Testis (tissue), 2 donors: ENCODE measurements at regions not wholly inside any gene's neighbourhood (a gene's known extent, or its start where the extent isn't known, plus 50 kb on each side); places are given as distances from the start of the nearest gene placed in this dataset.

Experiments
- DNase-seq: peaks from one replicate; pipeline ENCODE4 v3.0.0-alpha.2; 2019
- H3K27ac ChIP-seq, 2 donors: fragments of 200-600 bp; sonication (generic); one replicate each; pipeline ENCODE4 v1.5.1; 2019
- H3K27me3 ChIP-seq: fragments of 200-600 bp; sonication (generic); one replicate; pipeline ENCODE4 v1.5.1; 2019
- H3K36me3 ChIP-seq: fragments of 200-600 bp; sonication (generic); one replicate; pipeline ENCODE4 v1.5.1; 2017; ENCODE audit warnings: low read depth; ENCODE audit errors: missing control alignments
- H3K4me1 ChIP-seq: fragments of 200-600 bp; sonication (generic); one replicate; pipeline ENCODE4 v1.5.1; 2019
- H3K4me3 ChIP-seq, 2 donors: fragments of 200-600 bp; sonication (generic); one replicate each; pipeline ENCODE4 v1.5.1; 2017 to 2019
- H3K9me3 ChIP-seq: fragments of 200-600 bp; sonication (generic); one replicate; pipeline ENCODE4 v1.5.1; 2017
- CTCF ChIP-seq, 3 experiments: fragments of 450-650 bp in 2 of 3; fragments of 200-600 bp in 1 of 3; sonication (generic) in 1 of 3; IDR thresholded peaks; one replicate each; pipeline ENCODE4 v1.5.1; 2016 to 2019; ENCODE audit warnings: antibody characterized with exemption in 3 of 3, mild to moderate bottlenecking in 2 of 3, moderate library complexity in 1 of 3
- POLR2A ChIP-seq: fragments of 450-650 bp; IDR thresholded peaks from one replicate; pipeline ENCODE4 v1.6.1; 2017; ENCODE audit warnings: antibody characterized with exemption, mild to moderate bottlenecking, moderate library complexity
- WGBS, 2 donors: methylation state at CpG; one replicate each; pipeline ENCODE4 v1.1.5; 2018; 5-methylcytosine and 5-hydroxymethylcytosine counted together
- intact Hi-C: fragments of 100-400 bp; cut with DNase I; formaldehyde crosslinking; loops from one replicate; pipeline ENCODE4 v1.15.1; 2023; ENCODE audit warnings: low total_unique reads

DNA sequence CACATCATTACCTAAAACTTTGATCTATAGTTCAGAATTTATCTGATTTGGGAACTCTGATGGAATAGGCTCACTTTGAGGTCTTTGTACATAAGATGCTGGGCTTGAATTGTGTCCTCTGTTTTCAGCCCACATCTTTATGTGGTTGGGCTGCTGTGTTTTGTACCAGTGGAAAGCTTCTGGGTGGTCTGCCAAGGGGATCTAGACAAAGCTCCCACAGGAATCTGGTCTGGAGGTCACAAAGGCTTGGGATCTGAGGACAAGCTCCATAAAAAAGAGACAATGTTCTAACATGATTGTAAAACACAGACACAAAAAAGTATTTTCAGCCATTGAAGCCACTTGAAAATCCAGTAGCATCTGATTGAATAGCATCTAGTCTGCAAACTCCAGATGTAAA lies 393.5 kb upstream of the PITX2 start:
- Histone ChIP-seq H3K4me3 (no peak overlapping the region), H3K27ac (no peak overlapping the region), H3K4me1 (no peaks in the 10 kb centered on the region), H3K27me3 (no peaks in the 10 kb centered on the region), H3K9me3 (no peaks in the 10 kb centered on the region), H3K36me3 (no peaks in the 10 kb centered on the region)
- TF ChIP-seq CTCF (IDR thresholded peaks at IDR 0.05) (no peak), POLR2A (no peak)
- intact Hi-C loops, result no loop called here
- DNase-seq, result no peak

DNA sequence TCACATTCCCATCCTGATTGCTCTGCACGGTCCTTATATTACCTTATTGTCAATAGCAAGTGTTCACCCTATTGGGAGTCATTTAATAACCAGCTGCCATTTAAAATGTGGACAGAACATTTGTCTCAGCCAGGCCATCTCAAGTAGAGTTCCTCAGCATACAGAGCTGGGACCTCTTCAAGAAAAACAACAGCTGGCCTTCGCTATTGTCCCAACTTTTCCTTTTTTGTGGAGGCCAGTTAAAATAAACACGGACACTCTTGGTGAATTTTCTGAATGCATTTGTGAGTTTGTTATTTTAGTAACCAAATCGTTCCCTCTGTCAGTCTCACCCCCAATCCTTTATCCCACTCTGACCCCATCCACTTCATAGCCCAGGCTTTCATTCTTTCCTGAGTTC lies 395.3 kb upstream of the PITX2 start:
- Histone ChIP-seq H3K4me3 (no peak overlapping the region), H3K36me3 (no peaks in the 10 kb centered on the region), H3K27ac (no peak overlapping the region), H3K4me1 (no peaks in the 10 kb centered on the region), H3K9me3 (no peaks in the 10 kb centered on the region), H3K27me3 (no peaks in the 10 kb centered on the region)
- intact Hi-C loops, result no loop called here
- no peak for TF ChIP-seq POLR2A
- TF ChIP-seq CTCF (IDR thresholded peaks at IDR 0.05), result no peak
- DNase-seq, result no peak
- WGBS, 2 donors, result 59 to 61% methylated on average over 4 of the region's 4 CpGs

DNA sequence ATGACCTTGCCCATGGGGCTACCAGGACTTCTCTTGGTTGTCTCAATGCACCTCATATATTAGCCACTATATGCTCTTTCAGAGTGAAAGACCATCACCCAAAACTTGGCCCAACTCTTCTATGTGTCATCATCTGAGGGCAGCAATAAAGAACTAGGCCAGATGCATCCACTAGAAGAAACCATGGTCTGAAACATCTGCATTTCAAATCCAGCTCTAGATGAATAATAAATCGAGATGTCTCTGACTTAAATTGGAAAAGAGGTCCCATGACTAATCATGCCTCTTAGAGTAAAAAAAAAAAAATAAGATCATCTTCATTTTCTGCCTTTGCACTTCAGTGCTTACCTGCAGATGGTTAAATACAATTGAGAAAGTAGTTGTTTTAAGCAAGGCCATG lies 397.6 kb upstream of the PITX2 start:
- no peaks in the 10 kb centered on the region for H3K4me1 ChIP-seq
- H3K27ac ChIP-seq, result no peak overlapping the region
- no peak for TF ChIP-seq POLR2A
- no peak for TF ChIP-seq CTCF (IDR thresholded peaks at IDR 0.05)
- no peak overlapping the region for H3K4me3 ChIP-seq
- no peak for DNase-seq
- no peaks in the 10 kb centered on the region for H3K27me3 ChIP-seq
- WGBS, 2 donors, result 89% methylated on average over 1 of the region's 1 CpG
- no peaks in the 10 kb centered on the region for H3K36me3 ChIP-seq
- intact Hi-C loops, result no loop called here
- H3K9me3 ChIP-seq, result no peaks in the 10 kb centered on the region

DNA sequence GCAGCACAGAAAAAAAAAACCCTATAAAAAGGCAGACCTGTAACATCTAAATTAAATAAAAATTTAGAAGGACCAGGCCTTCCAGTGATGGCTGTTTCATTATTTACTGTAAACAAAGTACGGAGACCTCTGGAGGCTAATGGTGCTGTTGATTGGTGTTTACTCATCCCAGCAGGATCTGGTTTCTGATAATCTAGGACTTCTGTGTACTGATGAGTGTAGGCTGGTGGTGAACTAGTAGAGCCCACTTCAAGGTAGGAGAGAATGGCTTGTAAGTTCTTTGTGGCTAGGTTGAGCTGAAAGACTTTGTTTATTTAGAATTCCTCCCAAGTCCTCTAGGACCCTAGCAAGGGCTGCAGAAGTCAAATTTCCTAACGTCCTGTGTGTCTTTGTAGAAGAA lies 398.1 kb upstream of the PITX2 start:
- intact Hi-C loops, result no loop called here
- no peak for TF ChIP-seq POLR2A
- no peak for TF ChIP-seq CTCF (IDR thresholded peaks at IDR 0.05)
- H3K9me3 ChIP-seq, result no peaks in the 10 kb centered on the region
- no peak overlapping the region for H3K4me3 ChIP-seq
- WGBS, 2 donors, result 47 to 59% methylated on average over 2 of the region's 2 CpGs
- no peaks in the 10 kb centered on the region for H3K27me3 ChIP-seq
- no peaks in the 10 kb centered on the region for H3K4me1 ChIP-seq
- H3K27ac ChIP-seq, result no peak overlapping the region
- DNase-seq, result no peak
- H3K36me3 ChIP-seq, result no peaks in the 10 kb centered on the region

DNA sequence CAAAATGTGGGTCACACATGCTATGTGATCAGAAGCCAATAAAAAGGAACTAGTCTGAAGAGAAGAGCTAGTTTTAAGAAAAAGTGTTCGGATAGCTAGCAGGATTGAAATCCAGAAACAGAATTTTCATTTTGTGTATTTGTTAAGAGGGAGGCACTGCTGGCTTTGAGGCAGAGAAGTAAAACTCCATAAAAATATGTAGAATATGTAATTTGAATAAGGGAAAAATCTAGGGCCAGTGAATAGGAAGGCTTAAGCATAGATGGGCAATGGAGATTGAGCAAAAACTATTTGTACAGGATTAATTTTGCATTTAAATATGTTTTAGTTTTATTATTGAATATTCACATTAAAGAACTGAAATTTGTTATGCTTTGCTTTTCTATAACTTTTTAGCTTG lies 399.9 kb upstream of the PITX2 start:
- no peaks in the 10 kb centered on the region for H3K9me3 ChIP-seq
- TF ChIP-seq POLR2A, result no peak
- TF ChIP-seq CTCF (IDR thresholded peaks at IDR 0.05), result no peak
- H3K4me1 ChIP-seq, result no peaks in the 10 kb centered on the region
- no peak overlapping the region for H3K27ac ChIP-seq
- H3K36me3 ChIP-seq, result no peaks in the 10 kb centered on the region
- H3K4me3 ChIP-seq, result no peak overlapping the region
- DNase-seq, result no peak
- 93 to 96% methylated on average over 1 of the region's 1 CpG for WGBS, 2 donors
- no peaks in the 10 kb centered on the region for H3K27me3 ChIP-seq
- intact Hi-C loops, result no loop called here
